GM23248 (cell line): ENCODE measurements at regions not wholly inside any gene's neighbourhood (a gene's known extent, or its start where the extent isn't known, plus 50 kb on each side); places are given as distances from the start of the nearest gene placed in this dataset.

ENCODE experiments used
- EZH2 ChIP-seq: fragments of 200-600 bp; sonication (generic); IDR thresholded peaks from 2 replicates; pipeline ENCODE4 v1.6.1; 2018; ENCODE audit warnings: antibody characterized with exemption, mild to moderate bottlenecking; ENCODE audit not compliant: insufficient read depth, poor library complexity, severe bottlenecking
- EZH2phosphoT487 ChIP-seq: fragments of 200-600 bp; sonication (generic); IDR thresholded peaks from 2 replicates; pipeline ENCODE4 v1.6.1; 2018; ENCODE audit warnings: antibody characterized with exemption, moderate library complexity, mild to moderate bottlenecking, low read depth; ENCODE audit not compliant: insufficient read depth

DNA sequence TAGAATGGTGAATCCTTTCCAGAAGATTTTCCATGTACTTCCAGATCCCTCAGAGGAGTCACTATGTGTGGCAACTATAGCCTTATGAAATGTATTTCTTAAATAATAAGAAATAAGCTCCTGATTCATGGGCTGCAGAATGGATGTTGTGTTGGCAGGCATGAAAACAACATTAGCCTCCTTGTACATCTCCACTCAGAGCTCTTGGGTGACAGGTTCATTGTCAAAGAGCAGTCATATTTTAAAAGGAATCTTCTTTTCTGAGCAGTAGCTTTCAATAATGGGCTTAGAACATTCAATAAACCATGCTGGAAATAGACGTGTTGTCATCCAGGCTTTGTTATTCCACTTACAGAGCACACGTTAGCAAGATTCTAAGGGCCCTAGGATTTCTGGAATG is 96.6 kb downstream of the CDC7 start:
- TF ChIP-seq EZH2phosphoT487 (no peak), EZH2 (no peak)
